ENCODE measurements at regions not wholly inside any gene's neighbourhood (a gene's known extent, or its start where the extent isn't known, plus 50 kb on each side); places are given as distances from the start of the nearest gene placed in this dataset.
"Not testable (repeated sequence)": the region's sequence is repeated elsewhere in the genome, so short reads cannot be mapped to it uniquely, and the experiment has no call there.

DNA sequence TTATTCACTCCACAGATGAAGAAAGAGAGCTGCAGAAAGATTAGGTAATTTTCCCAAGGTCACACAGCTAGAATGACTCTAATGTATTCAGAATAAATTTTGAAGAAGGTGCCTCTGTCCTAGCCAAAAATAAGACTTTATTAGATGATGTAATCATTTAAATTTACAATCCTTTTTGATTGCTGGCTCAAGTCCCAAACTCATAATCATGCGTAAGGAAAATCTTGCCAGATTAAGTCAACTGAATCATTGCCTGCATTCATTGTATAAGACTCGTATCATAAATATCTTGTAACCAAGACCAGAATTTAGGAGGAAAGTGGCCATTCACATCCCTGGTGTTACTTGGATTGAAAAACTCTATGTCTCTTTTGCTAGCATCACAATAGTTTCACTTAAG is 53.1 kb upstream of the STK39 start:
- DNase-seq: no peak

DNA sequence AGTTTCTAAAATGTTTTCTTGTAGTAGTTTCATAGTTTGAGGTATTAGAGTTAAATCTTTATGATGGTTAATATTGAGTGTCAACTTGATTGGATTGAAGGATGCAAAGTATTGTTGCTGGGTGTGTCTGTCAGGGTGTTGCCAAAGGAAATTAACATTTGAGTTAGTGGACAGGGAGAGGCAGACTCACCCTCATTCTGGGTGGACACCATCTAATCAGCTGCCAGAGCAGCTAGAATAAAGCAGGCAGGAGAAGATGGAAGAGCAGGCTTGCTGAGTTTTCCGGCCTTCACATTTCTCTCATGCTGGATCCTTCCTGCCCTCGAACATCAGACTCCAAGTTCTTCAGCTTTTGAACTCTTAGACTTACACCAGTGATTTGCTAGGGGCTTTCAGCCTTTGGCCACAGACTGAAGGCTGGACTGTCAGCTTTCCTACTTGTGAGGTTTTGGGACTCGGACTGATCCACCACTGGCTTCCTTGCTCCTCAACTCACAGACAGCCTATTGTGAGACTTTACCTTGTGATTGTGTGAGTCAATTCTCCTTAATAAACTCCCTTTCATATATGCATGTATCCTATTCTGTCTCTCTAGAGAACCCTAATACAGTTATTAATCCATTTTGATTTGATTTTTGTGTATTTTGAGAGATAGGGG is 56.8 kb upstream of the STK39 start:
- DNase-seq: no peak

DNA sequence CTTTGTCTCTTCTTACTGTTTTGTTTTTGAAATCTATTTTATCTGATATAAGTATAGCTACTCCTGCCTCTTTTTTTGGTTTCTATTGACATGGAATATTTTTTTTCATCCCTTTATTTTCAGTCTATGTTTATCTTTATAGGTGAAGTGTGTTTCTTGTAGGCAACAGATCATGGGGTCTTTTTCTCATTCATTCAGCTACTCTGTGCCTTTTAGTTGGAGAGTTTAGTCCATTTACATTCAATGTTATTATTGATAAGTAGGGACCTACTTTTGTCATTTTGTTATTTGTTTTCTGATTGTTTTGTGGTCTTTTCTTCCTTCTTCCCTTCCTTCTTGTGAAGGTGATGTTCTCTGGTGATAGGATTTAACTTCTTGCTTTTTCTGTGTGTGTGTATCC is 60.0 kb upstream of the STK39 start:
- no peak for DNase-seq

DNA sequence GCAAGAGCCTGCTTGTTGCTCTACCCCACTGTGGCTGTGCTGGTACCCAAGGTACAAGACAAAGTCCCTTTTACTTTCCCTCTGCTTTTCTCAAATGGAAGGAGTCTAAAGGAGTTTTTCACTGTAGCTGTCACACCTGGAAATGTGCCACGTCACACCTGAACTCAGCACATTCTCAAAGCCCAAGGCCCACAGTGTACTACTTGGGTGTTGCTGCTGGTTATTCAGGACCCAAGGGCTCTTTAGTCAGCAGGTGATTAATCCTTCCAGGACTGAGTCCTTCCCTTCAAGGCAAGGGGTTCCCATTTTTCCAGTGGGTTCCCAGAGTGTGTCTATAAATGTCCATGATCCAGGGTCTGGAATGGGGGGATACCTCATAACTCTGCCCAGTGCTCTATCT is 63.2 kb upstream of the STK39 start:
- DNase-seq: no peak

DNA sequence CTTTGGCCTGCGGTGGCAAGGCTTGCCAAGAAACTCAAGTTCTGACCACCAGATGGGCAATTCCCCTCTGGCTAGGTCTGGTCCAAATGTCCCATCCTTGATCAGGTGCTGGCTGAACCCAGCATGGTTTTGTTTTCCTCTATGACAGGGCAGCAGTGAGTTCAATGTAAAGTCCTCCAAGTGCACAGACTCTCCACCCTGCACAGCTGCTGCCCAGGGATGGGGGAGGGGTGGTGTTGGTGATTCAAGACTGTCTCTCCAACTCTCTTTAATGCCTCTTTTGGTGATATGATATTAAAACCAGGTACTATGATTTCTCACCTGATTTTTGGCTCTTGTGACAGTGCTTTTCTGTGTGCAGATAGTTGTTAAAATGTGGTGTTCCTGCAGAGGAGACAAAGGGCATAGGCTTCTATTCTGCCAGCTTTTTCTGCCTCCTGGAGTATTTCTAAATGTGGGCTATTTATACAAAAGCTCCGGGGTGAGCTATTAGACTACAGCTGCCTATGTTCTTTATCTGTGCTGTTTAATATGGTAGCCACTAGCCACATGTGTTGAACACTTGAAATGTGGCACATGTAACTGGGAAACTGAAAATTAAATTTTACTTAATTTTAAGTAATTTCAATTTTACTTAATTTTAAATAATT is 64.0 kb upstream of the STK39 start:
- DNase-seq: peak; percentile 29

DNA sequence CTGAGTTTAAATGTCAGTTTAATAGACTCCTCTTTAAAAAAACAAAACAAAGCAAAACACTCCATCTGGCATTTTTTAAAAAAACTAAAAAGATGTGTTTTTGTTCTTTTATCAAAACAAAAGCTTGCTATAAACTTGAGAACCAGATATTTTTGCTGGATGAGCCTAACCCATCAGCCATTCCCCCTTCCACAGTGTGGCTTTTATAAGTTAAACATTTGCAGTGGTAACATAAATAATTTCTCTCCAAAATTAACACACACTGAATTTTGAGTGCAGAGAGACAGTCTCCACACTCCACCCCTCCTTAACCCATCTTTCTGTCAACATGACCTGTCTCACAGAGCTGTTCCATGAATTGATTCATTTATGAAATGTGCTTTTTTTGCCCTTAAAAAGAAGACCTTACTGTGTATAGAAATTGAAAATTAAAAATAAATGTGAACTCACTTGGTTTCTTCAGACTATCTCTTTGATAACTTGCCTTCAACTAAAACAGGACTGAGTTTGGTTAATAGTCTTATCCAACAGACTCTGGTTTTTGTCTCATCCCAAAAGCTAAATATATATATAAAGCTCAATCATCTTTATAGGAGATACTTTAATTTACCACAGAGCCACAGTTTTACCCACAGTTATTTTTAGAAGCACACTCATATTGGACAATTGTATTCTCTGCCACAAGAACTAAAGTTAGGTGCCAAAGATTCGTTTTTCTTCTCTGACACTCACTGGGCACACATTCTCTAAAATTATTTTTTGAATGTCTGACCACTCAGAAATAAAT is 64.8 kb upstream of the STK39 start:
- no peak for DNase-seq

DNA sequence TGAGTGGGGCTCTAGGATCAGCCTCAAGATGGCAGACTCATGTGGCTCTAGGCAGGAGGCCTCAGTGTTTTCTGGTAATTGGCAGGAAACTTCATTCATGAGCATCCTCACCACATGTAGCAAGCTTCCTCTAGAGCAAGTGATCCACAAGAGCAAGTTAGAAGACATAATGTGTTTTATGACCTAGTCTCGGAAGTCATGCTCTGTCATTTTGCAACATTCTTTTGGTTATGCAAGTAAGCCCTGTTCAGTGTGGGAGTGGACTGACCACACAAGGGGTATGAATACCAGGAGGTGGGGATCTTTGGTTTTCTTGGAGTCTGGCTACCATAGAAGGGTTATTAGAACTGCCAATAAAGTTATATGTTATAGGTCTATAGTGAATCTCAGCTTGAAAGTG is 66.8 kb upstream of the STK39 start:
- no peak for DNase-seq

DNA sequence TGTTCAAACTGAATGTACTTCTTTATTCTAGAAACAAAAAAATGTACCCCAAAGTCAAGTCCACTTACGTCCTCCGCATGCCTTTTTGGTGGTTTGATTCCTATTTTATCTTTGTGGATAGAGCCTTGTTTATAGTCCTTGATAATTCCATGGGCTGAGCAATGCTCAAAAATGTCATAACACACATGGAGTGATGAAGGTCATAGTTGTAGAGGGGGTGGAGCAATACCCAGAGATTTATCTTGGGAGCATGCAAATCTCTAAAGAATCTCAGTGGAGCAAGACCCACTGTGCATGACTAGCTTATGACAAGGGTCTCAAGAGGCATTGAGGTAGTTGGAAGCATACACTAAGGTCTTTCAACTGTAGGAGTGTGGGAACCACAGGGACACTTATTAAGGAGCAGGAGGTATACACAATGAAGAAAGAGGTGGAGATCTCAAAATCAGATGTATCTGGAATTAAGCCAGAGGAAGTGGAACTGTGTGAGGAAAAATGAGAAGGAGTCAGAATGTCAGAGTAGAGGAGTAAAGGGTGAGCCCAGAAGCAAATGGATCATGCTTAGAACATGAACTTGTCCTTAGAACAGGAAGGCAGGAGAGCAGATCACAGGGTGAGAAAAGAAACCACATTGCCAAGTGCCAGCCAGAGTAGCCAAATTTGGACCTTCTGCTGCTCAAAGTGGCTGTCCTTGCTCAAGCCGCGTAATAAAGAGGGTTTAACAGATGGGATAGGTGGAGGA is 68.1 kb upstream of the STK39 start:
- DNase-seq: no peak

DNA sequence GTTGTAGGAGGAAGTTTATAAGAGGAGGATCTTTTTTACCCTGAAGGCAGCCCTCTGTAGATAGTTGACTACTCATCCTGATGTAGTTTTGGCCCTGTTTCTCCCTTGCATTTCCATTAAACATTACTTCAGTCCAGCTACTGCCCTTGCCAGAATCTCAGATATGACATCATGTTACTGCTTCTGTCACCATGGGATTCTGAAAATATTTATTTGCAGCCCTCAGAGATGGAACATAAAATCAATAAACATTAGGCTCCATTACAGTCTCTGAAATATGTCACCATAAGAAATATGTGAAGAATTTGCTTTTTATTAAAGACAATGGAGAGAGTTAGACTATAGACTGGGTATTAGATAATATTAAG is 68.7 kb upstream of the STK39 start:
- DNase-seq: no peak

DNA sequence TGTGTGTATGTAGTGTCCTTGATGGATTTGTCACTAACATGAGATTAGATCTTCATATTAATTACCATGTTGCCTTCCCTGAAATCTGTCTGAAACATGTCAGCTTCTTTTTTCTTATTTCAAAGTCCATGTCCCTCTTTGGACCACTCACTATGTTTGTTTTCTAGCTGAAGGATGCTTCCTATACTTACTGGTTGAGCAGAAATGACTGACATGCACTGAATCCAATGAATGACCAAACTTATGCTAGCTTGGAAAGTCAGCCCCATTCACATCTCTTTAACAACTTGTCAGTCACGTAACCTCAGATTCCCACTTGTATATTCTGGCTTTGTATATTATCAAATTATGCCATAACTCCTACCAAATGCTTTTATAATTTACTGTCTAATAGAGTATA is 69.9 kb upstream of the STK39 start:
- DNase-seq: no peak

DNA sequence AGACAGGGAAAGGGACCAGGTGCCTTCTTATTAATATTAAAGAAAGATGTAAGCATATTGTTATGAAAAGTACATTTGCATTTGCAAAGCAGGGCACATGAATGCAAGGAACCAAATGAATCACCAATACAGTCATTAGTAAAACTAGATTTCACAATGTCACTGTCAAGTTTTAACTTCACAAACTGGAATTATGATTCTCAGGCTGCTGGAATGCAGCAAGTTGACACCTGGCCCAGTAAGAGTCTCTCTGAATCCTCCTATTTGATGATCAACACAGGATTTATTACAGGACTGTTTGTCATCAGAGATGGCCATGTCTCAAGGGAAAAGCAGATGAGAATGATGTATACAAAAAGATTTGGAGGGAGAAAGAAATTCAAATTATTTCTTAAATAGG is 72.9 kb upstream of the STK39 start:
- no peak for DNase-seq

DNA sequence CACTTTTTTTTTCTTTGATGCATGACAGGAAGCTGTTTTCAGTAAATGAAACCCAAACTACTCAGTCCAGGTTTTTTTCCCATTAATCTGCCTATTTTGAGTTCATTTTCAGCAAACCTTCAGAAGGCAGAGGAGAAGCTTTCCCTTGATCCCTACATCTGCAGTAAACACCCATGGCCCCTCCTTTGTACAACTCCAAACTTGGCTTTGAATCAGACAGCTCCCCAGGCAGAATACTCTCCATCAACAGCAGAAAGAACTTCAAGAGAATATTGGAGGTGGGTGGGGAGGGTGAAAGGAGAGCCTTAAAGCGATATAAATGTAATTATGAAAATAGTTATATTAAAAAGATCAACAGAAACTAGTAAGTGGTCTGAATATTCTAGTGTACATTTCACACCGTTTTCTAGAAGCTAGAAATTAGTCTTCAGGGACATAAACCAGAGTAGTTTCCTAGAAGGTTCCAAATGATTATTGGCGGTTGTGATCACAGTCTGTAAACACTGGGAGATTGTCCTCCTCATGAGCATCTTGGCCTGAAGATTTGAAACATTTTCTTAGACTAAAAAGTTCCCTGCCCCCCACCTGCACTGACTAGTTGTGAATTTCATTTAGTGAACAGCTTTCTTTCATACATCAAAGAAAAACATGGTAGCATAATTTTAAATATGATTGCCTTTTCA is 75.1 kb upstream of the STK39 start:
- no peak for DNase-seq

DNA sequence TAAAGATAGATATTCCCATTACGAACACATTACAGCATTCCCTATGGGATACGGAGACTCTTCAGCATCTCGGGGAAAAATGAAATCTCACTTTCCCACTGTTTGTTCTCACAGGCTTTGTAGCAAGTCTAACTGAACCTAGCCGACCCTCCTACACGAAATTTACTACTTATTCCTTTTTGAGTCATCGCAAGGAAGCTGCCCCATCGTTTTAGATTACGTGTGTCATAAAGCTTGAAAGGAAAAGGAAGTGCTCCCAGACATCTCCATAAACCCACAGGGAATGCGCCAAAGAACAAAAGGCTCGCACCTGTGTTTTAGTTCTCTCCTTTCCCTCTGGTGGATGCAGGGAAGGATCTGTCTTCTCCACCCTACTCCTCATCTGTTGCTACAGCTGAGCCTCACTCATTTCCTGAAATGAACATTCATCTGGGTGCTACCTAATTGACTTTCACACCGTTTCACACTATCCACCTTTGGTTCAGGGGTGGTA is 76.2 kb upstream of the STK39 start:
- DNase-seq: no peak

DNA sequence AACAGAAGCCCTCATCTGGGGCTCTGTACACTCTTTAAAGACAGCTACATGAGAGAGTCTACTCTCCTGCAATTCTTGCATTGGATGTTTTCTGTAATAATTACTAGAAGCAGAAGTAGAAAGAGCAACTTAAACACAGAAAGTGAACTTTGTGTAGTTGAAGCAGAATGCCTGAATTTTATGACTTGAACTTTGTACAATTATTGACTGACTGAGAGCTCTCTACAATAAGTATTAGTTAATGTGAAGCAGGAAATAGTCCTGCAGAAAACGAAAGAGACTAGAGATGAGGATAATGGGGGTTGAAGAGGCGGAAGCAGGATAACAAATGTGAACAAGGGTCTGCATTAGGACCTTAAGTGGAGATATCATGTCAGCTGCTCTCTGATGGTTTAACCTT is 79.2 kb upstream of the STK39 start:
- DNase-seq: no peak

DNA sequence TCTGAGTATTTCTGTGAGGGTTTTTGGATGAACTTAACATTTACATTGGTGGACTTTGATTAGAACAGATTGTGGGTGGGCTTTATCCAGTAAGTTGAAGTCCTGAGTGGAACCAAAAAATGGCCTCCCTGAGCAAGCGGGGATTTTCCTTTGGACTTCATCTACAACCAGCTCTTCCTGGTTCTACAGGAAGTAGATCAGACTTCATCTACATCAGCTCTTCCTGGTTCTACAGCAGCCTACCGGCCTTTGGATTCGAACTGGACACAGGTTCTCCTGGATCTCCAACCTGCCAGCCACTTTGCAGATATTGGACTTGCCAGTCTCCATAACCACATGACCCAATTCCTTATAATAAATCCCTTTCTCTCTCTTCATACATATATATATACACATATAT is 79.9 kb upstream of the STK39 start:
- DNase-seq: no peak

DNA sequence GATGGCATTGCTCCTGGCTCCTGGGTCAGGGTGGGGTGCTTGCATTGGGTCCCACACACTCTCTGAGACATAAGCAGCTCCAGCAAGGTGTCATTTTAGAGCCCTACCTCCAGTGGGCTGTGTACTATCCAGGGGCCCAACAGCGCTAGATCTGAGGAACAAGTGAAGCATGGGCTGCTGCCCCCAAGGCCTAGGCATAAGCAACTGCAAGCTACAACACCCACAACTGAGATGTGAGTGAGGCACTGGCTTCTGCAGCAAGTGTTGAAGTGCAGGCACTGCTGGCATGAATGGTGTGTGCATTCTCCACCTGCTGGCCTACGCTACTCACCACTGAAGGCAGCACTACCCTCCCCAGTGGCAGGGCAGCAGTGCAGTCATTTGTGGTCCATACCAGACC is 81.0 kb upstream of the STK39 start:
- DNase-seq: no peak

DNA sequence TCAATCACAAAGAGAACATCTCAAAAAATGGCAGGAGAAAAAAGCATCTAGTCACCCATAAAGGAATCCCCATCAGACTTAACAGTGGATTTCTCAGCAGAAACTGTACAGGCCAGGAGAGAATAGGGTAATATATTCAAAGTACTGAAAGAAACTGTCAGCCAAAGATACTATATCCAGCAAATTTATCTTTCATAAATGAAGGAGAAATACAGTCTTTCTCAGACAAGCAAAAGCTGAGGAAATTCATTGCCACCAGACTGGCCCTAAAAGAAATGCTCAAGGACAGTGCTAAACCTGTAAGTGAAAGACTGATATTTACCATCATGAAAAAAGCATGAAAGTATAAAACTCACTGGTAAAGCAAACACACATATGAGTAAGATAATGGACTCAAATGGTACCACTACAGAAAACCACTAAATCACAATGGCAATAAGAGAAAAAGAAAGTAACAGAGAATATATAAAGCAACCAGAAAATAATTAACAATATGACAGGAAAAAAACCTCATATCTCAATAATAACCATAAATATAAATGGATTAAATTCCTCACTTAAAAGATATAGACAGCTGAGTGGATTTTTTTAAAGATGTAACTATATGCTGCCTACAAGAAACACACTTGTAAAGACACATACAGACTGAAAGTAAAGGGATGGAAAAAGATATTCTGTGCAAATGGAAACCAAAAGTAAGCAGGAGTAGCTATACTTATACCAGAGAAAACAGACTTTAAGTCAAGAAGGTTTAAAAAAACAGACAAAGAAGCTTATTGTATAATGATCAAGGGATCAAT is 83.4 kb upstream of the STK39 start:
- no peak for DNase-seq

DNA sequence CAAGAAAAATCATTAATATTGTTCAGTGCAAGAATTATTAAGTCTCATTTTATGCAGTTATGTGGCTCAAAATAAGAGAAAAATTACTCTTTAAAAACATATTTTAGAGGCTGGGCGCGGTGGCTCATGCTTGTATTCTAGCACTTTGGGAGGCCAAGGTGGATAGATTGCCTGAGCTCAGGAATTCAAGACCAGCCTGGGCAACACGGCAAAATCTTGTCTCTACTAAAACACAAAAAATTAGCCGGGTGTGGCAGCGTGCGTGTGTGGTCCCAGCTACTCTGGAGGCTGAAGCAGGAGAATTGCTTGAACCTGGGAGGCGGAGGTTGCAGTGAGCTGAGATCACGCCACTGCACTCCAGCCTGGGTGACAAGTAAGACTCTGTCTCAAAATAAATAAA is 87.9 kb upstream of the STK39 start:
- not testable (repeated sequence) for DNase-seq

DNA sequence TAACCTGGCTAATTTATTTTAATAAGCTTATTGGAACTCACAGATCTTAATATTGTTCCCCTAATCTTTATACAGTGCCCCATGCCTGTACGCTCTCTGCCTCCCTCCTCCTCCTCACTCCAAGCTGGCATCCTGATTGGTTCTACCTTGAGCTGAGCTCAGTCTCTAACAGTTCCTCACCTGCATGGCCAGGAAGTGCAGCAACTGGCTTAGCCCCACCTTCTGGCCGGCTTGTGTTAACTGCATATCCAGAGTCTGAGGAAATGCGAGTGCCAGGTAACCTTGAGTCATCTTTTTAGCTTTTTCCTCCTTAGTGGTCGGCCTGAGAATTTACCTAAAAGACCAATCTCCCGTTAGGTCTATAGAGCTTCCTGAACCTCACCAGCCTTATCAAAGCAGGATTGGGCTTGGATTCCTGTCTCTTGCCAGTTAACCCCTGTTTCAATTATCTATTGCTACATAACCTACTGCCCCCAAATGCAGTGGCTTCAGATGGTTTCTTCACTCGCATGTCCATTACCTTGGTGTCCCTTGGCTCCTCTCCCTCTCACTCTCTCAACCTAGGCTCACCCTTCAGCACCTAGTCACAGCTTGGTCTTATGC is 89.5 kb upstream of the STK39 start:
- no peak for DNase-seq

DNA sequence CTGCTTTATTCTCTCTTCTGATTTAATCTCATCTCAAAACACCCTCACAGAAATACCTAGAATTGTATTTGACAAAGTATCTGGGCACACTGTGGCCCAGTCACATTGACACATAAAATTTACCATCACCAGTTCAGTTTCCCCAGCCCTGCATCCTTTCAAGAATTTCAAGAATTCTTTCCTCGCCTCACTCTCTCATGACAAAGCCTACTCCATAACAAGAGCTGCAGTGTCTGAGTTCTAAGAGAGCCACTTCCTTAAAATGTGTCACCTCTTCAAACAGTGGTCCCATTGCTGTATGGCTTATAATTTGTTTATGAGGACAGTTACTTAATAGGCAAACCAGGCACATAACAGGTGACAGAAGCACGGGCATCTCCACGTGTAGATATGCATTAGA is 90.9 kb upstream of the STK39 start:
- DNase-seq: no peak

DNA sequence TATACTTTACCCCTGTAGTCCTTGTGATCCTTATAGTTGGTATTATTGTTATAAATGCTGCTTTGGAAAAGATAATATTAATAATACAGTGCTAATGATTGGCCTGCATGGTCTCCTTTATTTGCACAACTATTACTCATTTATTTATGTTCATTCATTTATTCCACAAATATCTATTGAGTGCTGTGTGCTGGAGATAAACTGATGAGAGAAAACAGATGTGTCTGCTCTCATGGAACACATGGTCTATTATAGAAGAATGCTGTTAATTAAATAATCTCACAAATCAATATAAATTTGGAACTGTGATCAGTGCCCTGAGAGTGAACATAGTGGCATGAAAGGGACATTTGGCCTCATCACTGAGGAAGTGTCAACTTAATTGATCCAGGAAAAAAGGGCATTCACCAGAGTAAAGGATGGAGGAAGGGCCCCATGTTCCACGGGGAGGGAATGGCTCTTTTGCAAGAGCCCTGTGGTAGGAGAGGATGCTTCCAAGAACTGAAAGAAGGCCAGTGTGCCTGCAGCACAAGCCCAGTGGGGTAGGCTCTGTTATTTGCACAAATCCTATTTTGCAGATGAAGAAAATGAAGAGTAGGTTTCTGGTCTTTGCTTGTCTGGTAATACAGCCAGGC is 91.5 kb upstream of the STK39 start:
- DNase-seq: no peak

Data from NCI-H2171 (cell line).